Heart left ventricle (tissue), 13 donors: ENCODE measurements at regions not wholly inside any gene's neighbourhood (a gene's known extent, or its start where the extent isn't known, plus 50 kb on each side); places are given as distances from the start of the nearest gene placed in this dataset.

Source experiments
- CTCF ChIP-seq, 12 donors: fragments of 200-600 bp; sonication (generic) in 4 of 12; IDR thresholded peaks; one replicate each; pipeline versions ENCODE4 v1.5.0 to v1.8.0; 2018 to 2022; ENCODE audit warnings: antibody characterized with exemption in 12 of 12, mild to moderate bottlenecking in 5 of 12
- POLR2A ChIP-seq, 2 donors: fragments of 450-650 bp; IDR thresholded peaks; one replicate each; pipeline ENCODE4 v1.6.1; 2017; ENCODE audit warnings: antibody characterized with exemption in 2 of 2, mild to moderate bottlenecking in 2 of 2, moderate library complexity in 2 of 2
- donor health status: ischemic (EF 13 %, LVEDD 7.1; RV severe dilation, severe dysfunction).
- donor health status: DM: no; HTN: yes; CAD: no.
- donor health status: DM: no; HTN: no; CAD: no.
- donor health status: ischemic (EF 25% LVEDD 6.9; RV normal size, moderate dysfunction).
- donor health status: ischemic (EF 25% LVEDD 5.7; RV mildly dilated, moderate dysfunction).
- donor health status: ischemic (EF 35%, LVEDD 5.7; RV mildly dilated, moderate dysfunction).
- donor health status: nonischemic (EF 11% LVEDD 7.7; RV severe dilation, severe dysfunction).
- donor health status: DM: yes; HTN: yes; CAD: no.
- donor health status: PGD.
- donor health status: ischemic (EF 29% LVEDD 5.4; RV normal size, mild dysfunction).
- donor health status: nonischemic (EF 23%, LVEDD 6.1; RV moderate dilation, normal function).

DNA sequence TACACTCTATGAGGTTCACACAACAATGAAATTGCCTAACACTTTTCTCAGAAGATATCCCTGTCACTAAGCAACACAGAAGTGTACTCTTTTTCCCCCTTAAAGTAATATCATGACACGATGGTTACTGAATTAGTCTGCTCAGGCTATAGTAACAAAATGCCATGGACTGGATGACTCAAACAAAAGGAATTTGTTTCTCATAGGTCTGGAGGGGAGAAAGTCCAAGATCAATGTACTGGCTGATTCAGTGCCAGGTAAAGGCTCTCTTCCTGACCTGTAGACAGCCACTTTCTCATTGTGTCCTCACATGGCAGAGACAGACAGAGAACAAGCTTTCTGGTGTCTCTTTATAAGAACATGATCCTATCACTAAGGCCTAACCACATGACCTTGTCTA is 211.9 kb downstream of the RBM43 start:
- TF ChIP-seq CTCF (IDR thresholded peaks at IDR 0.05) (no peak), POLR2A (IDR thresholded peaks at IDR 0.05) (no peak)
